Mesenchymal stem cell (in vitro differentiated cells and primary cell): ENCODE measurements at regions not wholly inside any gene's neighbourhood (a gene's known extent, or its start where the extent isn't known, plus 50 kb on each side); places are given as distances from the start of the nearest gene placed in this dataset.
A peak's percentile ranks its signal among the peaks of the same experiment; 100 is the strongest.

Experiments
- DNase-seq: peaks from one replicate; pipeline ENCODE4 v3.0.0-alpha.2; 2013
- H2AFZ ChIP-seq: one replicate; pipeline ENCODE4 v1.6.1; 2013; ENCODE audit warnings: low read depth, mild to moderate bottlenecking, control low read depth, inconsistent platforms, low read length, moderate library complexity
- H2AK5ac ChIP-seq: 2 replicates; pipeline ENCODE4 v1.6.1; 2013; ENCODE audit warnings: low read length, moderate library complexity, mild to moderate bottlenecking, inconsistent platforms; ENCODE audit not compliant: severe bottlenecking
- H2BK120ac ChIP-seq: one replicate; pipeline ENCODE4 v1.6.1; 2013; ENCODE audit warnings: low read depth, mild to moderate bottlenecking, inconsistent platforms, low read length, moderate library complexity
- H2BK12ac ChIP-seq, 2 experiments: one replicate each; pipeline ENCODE4 v1.6.1; 2013; ENCODE audit warnings: inconsistent platforms in 2 of 2, low read length in 2 of 2, mild to moderate bottlenecking in 2 of 2, moderate library complexity in 2 of 2, control low read depth in 1 of 2
- H2BK15ac ChIP-seq: one replicate; pipeline ENCODE4 v1.6.1; 2013; ENCODE audit warnings: mild to moderate bottlenecking, low read depth, inconsistent platforms; ENCODE audit not compliant: poor library complexity, severe bottlenecking
- H2BK5ac ChIP-seq: 2 replicates; pipeline ENCODE4 v1.6.1; 2013; ENCODE audit warnings: low read depth, mild to moderate bottlenecking, low read length, control low read depth, inconsistent platforms; ENCODE audit not compliant: poor library complexity, severe bottlenecking
- H3K14ac ChIP-seq, 2 experiments: one replicate each; pipeline ENCODE4 v1.6.1; 2013; ENCODE audit warnings: inconsistent platforms in 2 of 2, low read length in 2 of 2, control low read depth in 1 of 2, mild to moderate bottlenecking in 1 of 2, moderate library complexity in 1 of 2
- H3K18ac ChIP-seq, 2 experiments: one replicate each; pipeline ENCODE4 v1.6.1; 2013; ENCODE audit warnings: inconsistent platforms in 2 of 2, low read length in 2 of 2, control low read depth in 1 of 2, low read depth in 1 of 2, mild to moderate bottlenecking in 1 of 2
- H3K23ac ChIP-seq, 2 experiments: one replicate each; pipeline ENCODE4 v1.6.1; 2013; ENCODE audit warnings: inconsistent platforms in 2 of 2, low read length in 2 of 2, mild to moderate bottlenecking in 2 of 2, moderate library complexity in 2 of 2, control low read depth in 1 of 2
- H3K27ac ChIP-seq: 2 replicates; pipeline ENCODE4 v1.5.1; 2013; ENCODE audit warnings: mild to moderate bottlenecking, moderate library complexity, low read length, control low read depth, inconsistent platforms; ENCODE audit not compliant: poor library complexity, severe bottlenecking
- H3K27me3 ChIP-seq, 2 experiments: 2 replicates each; pipeline versions ENCODE4 v1.6.1 to v1.7.0; 2013; ENCODE audit warnings: low read length in 2 of 2, mild to moderate bottlenecking in 2 of 2, moderate library complexity in 2 of 2, control low read depth in 1 of 2, inconsistent platforms in 1 of 2; ENCODE audit not compliant: control insufficient read depth in 1 of 2, insufficient read depth in 1 of 2
- H3K36me3 ChIP-seq, 2 experiments: 2 replicates each; pipeline versions ENCODE4 v1.6.1 to v1.7.0; 2013; ENCODE audit warnings: low read length in 2 of 2, control low read depth in 1 of 2, inconsistent platforms in 1 of 2, low read depth in 1 of 2, mild to moderate bottlenecking in 1 of 2; ENCODE audit not compliant: insufficient read depth in 2 of 2, control insufficient read depth in 1 of 2
- H3K4ac ChIP-seq, 2 experiments: one replicate each; pipeline ENCODE4 v1.6.1; 2013; ENCODE audit warnings: inconsistent platforms in 2 of 2, low read length in 2 of 2, mild to moderate bottlenecking in 2 of 2, moderate library complexity in 2 of 2, control low read depth in 1 of 2, low read depth in 1 of 2
- H3K4me1 ChIP-seq: 2 replicates; pipeline ENCODE4 v1.6.1; 2013; ENCODE audit warnings: low read depth, low read length, control low read depth; ENCODE audit not compliant: control insufficient read depth, insufficient read depth
- H3K4me2 ChIP-seq: 2 replicates; pipeline ENCODE4 v1.6.1; 2013; ENCODE audit warnings: low read length, mild to moderate bottlenecking, inconsistent platforms; ENCODE audit not compliant: poor library complexity, severe bottlenecking
- H3K4me3 ChIP-seq, 2 experiments: 2 replicates each; pipeline versions ENCODE4 v1.5.1 to v1.7.0; 2013; ENCODE audit warnings: low read length in 2 of 2, mild to moderate bottlenecking in 2 of 2, control low read depth in 1 of 2, low read depth in 1 of 2; ENCODE audit not compliant: insufficient read depth in 1 of 2
- H3K79me1 ChIP-seq: replicated peaks from 2 replicates; pipeline ENCODE4 v1.6.1; 2013; ENCODE audit warnings: mild to moderate bottlenecking, control low read depth, low read length, inconsistent platforms; ENCODE audit not compliant: poor library complexity, severe bottlenecking
- H3K9ac ChIP-seq: 2 replicates; pipeline ENCODE4 v1.7.0; 2013; ENCODE audit warnings: mild to moderate bottlenecking, low read length, moderate library complexity
- H3K9me3 ChIP-seq: 2 replicates; pipeline ENCODE4 v1.7.0; 2013; ENCODE audit warnings: mild to moderate bottlenecking, low read length; ENCODE audit not compliant: control insufficient read depth
- H4K8ac ChIP-seq: one replicate; pipeline ENCODE4 v1.6.1; 2013; ENCODE audit warnings: inconsistent platforms, mild to moderate bottlenecking, low read length, moderate library complexity
- H4K91ac ChIP-seq: one replicate; pipeline ENCODE4 v1.6.1; 2013; ENCODE audit warnings: mild to moderate bottlenecking, low read length, inconsistent platforms
- WGBS: methylation state at CpG from one replicate; pipeline ENCODE4 v1.1.7; 2013; ENCODE audit warnings: mixed read lengths; 5-methylcytosine and 5-hydroxymethylcytosine counted together

DNA sequence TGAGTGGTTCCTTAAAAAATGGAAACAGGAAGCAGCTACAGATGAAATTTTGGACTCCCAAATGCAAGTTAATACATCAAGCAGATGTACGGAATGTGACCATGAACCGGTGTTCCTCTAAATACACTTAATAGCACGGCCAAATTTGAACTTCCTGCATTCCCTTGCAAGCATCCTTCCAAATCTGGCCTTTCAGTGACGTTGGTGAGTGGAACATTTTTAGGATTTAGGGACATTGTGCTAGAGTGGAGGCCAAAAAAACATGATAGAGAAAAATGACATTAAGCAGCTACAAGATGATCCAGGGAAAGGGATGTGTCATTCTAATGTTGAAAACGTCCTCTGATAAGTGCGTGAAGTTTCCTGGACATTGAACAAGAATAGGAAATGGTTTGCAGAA lies 62.1 kb downstream of the CTAGE1 start:
- WGBS: 79% methylated on average over 6 of the region's 6 CpGs
- no peak overlapping the region for H4K8ac ChIP-seq
- H3K4me3 ChIP-seq: no peak overlapping the region
- no peaks in the 10 kb centered on the region for H3K4me1 ChIP-seq
- no peak overlapping the region for H3K18ac ChIP-seq
- H2AK5ac ChIP-seq: no peak overlapping the region
- H2BK12ac ChIP-seq: no peak overlapping the region
- no peak overlapping the region for H3K23ac ChIP-seq
- H3K9me3 ChIP-seq: no peaks in the 10 kb centered on the region
- DNase-seq: no peak
- H2BK120ac ChIP-seq: no peak overlapping the region
- peaks cover 6 to 21% of the 10 kb centered on the region in 2 experiments for H3K27me3 ChIP-seq
- H3K79me1 ChIP-seq: no peaks in the 10 kb centered on the region
- no peak overlapping the region for H3K14ac ChIP-seq
- H3K27ac ChIP-seq: no peak overlapping the region
- H3K4ac ChIP-seq: no peak overlapping the region
- H3K4me2 ChIP-seq: no peak overlapping the region
- H3K9ac ChIP-seq: no peak overlapping the region
- H2BK5ac ChIP-seq: no peak overlapping the region
- no peak overlapping the region for H4K91ac ChIP-seq
- no peak overlapping the region for H2BK15ac ChIP-seq
- H3K36me3 ChIP-seq: no peaks in the 10 kb centered on the region
- H2AFZ ChIP-seq: no peak overlapping the region

DNA sequence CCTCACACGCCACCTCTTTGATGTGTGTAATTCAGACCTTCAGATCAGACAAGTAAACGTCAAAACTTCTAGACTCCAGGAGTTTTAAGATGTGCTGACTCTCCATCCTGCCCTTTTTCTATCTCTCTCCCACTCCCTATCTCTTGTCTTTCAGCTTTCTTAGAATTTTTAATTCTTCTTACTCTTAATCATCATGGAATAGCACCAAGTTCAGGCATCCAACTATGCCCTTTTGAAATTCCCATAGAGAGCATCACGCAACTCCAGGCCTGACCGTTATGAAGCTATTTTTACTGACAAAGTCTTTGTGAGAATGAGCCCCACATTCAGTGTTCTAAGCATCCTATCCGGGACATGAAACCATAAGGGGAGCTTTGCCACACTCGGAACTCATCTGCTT lies 62.6 kb downstream of the CTAGE1 start:
- H2AFZ ChIP-seq: no peak overlapping the region
- H4K91ac ChIP-seq: no peak overlapping the region
- H3K14ac ChIP-seq: no peak overlapping the region
- H3K27me3 ChIP-seq: peaks cover 11 to 26% of the 10 kb centered on the region in 2 experiments
- no peaks in the 10 kb centered on the region for H3K9me3 ChIP-seq
- no peak overlapping the region for H2AK5ac ChIP-seq
- H3K36me3 ChIP-seq: no peaks in the 10 kb centered on the region
- no peak overlapping the region for H3K23ac ChIP-seq
- no peak overlapping the region for H3K18ac ChIP-seq
- no peak overlapping the region for H3K27ac ChIP-seq
- H2BK15ac ChIP-seq: no peak overlapping the region
- no peaks in the 10 kb centered on the region for H3K79me1 ChIP-seq
- H3K4ac ChIP-seq: no peak overlapping the region
- H2BK5ac ChIP-seq: no peak overlapping the region
- no peak overlapping the region for H3K4me2 ChIP-seq
- H3K9ac ChIP-seq: no peak overlapping the region
- H2BK120ac ChIP-seq: no peak overlapping the region
- H3K4me1 ChIP-seq: no peaks in the 10 kb centered on the region
- no peak overlapping the region for H2BK12ac ChIP-seq
- 97% methylated on average over 6 of the region's 6 CpGs for WGBS
- H4K8ac ChIP-seq: no peak overlapping the region
- H3K4me3 ChIP-seq: no peak overlapping the region
- DNase-seq: no peak

DNA sequence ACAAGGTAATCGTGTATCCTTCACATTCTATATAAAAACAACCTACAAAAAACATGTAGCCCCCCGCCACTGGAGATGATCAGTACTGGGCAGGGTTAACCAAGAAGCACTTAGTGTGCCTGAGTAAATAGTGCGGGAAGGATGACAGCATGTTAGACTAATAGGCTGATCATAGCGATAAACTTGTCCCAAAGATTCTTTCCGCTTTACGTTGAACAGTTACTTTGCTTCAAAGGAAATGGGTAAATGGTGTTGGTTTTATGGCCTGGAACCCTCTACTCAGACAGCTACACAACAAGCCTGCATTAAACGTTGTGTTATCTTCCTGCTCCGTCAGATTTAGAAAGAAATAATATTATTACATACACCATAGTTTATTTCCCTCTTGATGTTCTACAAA lies 67.7 kb downstream of the CTAGE1 start:
- Histone ChIP-seq H3K4ac (no peak overlapping the region), H3K27me3 (peaks cover 30 to 58% of the 10 kb centered on the region in 2 experiments), H3K9me3 (no peaks in the 10 kb centered on the region), H3K4me3 (no peak overlapping the region), H3K36me3 (no peaks in the 10 kb centered on the region), H3K18ac (no peak overlapping the region), H3K9ac (no peak overlapping the region), H2BK120ac (no peak overlapping the region), H2BK5ac (no peak overlapping the region), H4K8ac (no peak overlapping the region), H3K4me2 (no peak overlapping the region), H3K14ac (no peak overlapping the region), H3K79me1 (no peaks in the 10 kb centered on the region), H3K23ac (no peak overlapping the region), H2AK5ac (no peak overlapping the region), H3K27ac (no peak overlapping the region), H4K91ac (no peak overlapping the region), H2BK15ac (no peak overlapping the region), H3K4me1 (peaks cover 15% of the 10 kb centered on the region), H2BK12ac (no peak overlapping the region), H2AFZ (no peak overlapping the region)
- 88% methylated on average over 5 of the region's 8 CpGs for WGBS
- peak; percentile 29 for DNase-seq

DNA sequence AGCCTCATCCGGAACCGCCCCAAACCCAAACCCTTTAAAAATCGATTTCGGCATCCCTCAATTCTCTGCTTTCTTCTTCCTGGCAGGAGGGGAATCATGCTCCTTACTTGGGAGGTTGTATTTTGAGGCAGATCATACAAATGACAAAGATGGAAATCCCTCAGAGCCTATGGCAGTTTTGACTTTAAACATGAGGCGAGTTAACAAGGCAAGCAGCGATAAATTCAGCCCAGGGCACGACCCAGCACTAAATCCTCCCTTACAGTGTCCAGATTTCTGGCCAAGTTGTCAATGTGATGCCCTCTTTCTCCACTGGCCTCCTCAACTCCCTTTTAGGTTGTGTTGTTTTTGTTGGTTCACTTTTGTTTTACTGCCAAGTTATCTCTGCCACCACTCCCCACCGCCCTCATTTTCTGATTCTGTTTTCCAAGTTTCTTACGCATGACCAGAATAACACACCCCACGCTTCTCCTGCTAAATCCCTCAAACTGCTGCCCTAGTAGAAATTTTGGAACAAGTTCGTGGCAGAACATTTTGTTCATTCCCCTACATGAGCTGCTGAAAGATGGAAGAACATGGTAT lies 68.3 kb downstream of the CTAGE1 start:
- Histone ChIP-seq H3K23ac (no peak overlapping the region), H3K27ac (no peak overlapping the region), H3K9me3 (no peaks in the 10 kb centered on the region), H2BK120ac (no peak overlapping the region), H3K79me1 (no peaks in the 10 kb centered on the region), H3K27me3 (peaks cover 30 to 53% of the 10 kb centered on the region in 2 experiments), H3K36me3 (no peaks in the 10 kb centered on the region), H4K91ac (no peak overlapping the region), H3K9ac (peak overlapping the region; percentile 66), H3K4me2 (peak overlapping the region; percentile 93), H2BK15ac (no peak overlapping the region), H3K4me1 (peaks cover 15% of the 10 kb centered on the region), H2BK5ac (no peak overlapping the region), H2BK12ac (peak overlapping the region in 1 of 2 experiments; percentile 87), H3K4ac (peak overlapping the region in 1 of 2 experiments; percentile 86), H4K8ac (peak overlapping the region; percentile 88), H3K4me3 (peak overlapping the region in 1 of 2 experiments; percentile 79), H3K18ac (peak overlapping the region in 1 of 2 experiments; percentile 97), H2AFZ (peak overlapping the region; percentile 36), H2AK5ac (no peak overlapping the region), H3K14ac (peak overlapping the region in 1 of 2 experiments; percentile 26)
- WGBS: 61% methylated on average over 6 of the region's 11 CpGs
- peak; percentile 29 for DNase-seq
